ENCODE measurements at regions not wholly inside any gene's neighbourhood (a gene's known extent, or its start where the extent isn't known, plus 50 kb on each side); places are given as distances from the start of the nearest gene placed in this dataset.
A peak's percentile ranks its signal among the peaks of the same experiment; 100 is the strongest.
"Not testable (repeated sequence)": the region's sequence is repeated elsewhere in the genome, so short reads cannot be mapped to it uniquely, and the experiment has no call there.

- DNase-seq (ENCODE audit: low read depth); H3K4me3 ChIP-seq (ENCODE audit: low read depth, low read length): not testable (repeated sequence)
Observed at GRCh38 chr10:22467393-22467792, 122.1 kb downstream of the SPAG6 start.

- no peak for TF ChIP-seq CTCF (IDR thresholded peaks at IDR 0.05; ENCODE audit: insufficient read depth, low read depth, low read length)
- no peak overlapping the region for H3K4me3 ChIP-seq (ENCODE audit: low read depth, low read length)
- no peak for DNase-seq (ENCODE audit: low read depth)
Observed at GRCh38 chr10:22468570-22469320, 123.4 kb downstream of the SPAG6 start.

GRCh38 chr10:22473044-22473443 lies 127.7 kb downstream of the SPAG6 start:
- no peak overlapping the region for H3K4me3 ChIP-seq (ENCODE audit: low read depth, low read length)
- DNase-seq (ENCODE audit: low read depth) = no peak
- no peak for TF ChIP-seq CTCF (IDR thresholded peaks at IDR 0.05; ENCODE audit: insufficient read depth, low read depth, low read length)

- no peak for DNase-seq (ENCODE audit: low read depth)
- no peak for TF ChIP-seq CTCF (IDR thresholded peaks at IDR 0.05; ENCODE audit: insufficient read depth, low read depth, low read length)
- H3K4me3 ChIP-seq (ENCODE audit: low read depth, low read length) = no peak overlapping the region
Observed at GRCh38 chr10:22473459-22473858, 128.2 kb downstream of the SPAG6 start.

GRCh38 chr10:22475651-22476600 lies 130.6 kb downstream of the SPAG6 start:
- H3K4me3 ChIP-seq (ENCODE audit: low read depth, low read length) = peak overlapping the region; percentile 37
- no peak for DNase-seq (ENCODE audit: low read depth)
- no peak for TF ChIP-seq CTCF (IDR thresholded peaks at IDR 0.05; ENCODE audit: insufficient read depth, low read depth, low read length)

GRCh38 chr10:22476601-22477321 lies 131.5 kb downstream of the SPAG6 start:
- no peak for TF ChIP-seq CTCF (IDR thresholded peaks at IDR 0.05; ENCODE audit: insufficient read depth, low read depth, low read length)
- no peak overlapping the region for H3K4me3 ChIP-seq (ENCODE audit: low read depth, low read length)
- no peak for DNase-seq (ENCODE audit: low read depth)
